ENCODE measurements at regions not wholly inside any gene's neighbourhood (a gene's known extent, or its start where the extent isn't known, plus 50 kb on each side); places are given as distances from the start of the nearest gene placed in this dataset.
A peak's percentile ranks its signal among the peaks of the same experiment; 100 is the strongest.

DNA sequence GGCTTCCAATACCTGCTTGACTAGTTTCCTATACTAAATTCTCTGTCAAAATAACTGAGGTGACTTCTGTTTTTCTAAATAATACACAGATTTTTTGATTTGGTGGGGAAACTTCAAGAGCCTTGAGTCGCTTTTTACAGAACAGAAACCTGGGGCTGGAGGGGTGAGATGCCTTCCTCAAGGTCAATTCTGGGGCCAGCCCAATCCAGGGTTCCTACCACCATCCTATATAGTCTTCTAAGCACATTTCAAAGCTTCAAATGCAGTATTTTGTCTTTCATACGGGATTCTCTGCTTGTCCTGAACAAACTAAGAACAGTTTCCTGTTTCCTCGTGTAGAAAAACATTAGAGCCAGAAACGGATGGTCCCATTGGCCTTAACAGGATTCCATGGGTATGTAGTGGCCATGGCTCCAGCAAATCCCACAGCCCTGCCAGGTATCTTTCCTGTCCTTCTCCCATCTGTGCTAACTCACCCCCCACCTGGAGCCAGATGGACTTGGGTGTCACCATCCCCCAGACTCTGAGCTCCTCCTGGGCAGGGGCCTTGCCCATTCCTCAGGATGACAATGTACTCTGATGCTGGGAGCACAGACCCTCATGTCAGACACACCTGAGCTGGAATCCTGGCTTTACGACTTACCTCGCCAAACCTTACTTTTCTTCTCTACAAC is 146.9 kb downstream of the KLF13 start:
- no peak for DNase-seq (ENCODE audit: low read depth)

DNA sequence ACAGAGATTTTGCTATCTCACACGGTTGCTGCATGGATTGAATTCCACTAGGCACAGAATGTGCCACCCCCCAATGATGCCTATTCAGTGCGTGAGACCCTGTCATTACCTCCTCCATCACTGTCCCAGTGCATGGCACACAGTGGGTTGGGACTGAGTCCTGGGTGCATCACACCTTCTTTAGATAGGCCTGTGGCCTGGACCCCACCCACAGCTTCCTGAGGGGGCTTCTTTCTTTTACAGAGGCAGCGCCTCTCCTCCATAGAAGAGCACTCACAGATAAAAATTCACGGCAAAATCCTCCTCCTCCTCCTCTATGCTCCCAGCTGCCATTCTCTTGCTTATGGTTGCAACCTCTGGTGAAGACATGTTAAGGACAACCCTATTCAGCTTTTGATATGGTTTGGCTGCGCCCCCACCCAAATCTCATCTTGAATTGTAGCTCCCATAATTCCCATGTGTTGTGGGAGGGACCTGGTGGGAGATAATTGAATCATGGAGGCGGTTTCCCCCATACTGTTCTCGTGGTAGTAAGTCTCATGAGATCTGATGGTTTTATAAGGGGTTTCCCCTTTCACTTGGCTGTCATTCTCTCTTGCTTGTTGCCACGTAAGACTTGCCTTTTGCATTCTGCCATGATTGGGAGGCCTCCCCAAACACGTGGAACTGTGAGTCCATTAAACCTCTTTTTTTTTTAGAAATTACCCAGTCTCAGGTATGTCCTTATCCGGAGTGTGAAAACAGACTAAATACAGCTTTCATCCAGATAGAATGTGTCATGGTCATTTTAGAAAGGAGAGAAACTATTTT is 147.6 kb downstream of the KLF13 start:
- DNase-seq (ENCODE audit: low read depth) = no peak

DNA sequence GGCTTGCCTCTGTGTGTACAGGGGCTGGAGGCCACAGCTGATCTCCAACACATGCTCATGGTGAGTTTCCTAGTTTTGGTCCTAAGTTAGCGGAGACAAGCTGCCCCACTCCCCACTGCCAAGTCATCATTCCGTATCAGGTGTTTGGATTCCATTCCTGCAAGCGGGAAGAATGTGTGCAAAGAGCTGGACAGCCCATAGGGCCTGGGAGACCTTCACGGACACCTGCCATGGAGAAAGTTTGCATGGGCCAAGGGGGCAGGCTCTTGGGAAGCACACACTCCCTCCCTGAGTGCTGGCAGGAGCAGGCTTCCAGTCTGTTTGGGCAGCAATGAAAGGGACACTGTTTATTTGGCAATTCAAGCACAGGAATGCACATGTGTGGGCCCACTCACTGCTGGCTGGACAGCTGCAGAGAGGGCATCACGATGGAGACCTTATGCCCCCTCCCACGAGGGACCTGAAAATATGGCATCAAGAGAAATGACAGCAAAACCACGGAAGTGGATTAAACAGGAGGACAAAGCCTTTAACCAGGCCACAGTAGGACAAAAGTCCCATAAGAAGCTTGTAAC is 149.7 kb downstream of the KLF13 start:
- DNase-seq (ENCODE audit: low read depth) = no peak

DNA sequence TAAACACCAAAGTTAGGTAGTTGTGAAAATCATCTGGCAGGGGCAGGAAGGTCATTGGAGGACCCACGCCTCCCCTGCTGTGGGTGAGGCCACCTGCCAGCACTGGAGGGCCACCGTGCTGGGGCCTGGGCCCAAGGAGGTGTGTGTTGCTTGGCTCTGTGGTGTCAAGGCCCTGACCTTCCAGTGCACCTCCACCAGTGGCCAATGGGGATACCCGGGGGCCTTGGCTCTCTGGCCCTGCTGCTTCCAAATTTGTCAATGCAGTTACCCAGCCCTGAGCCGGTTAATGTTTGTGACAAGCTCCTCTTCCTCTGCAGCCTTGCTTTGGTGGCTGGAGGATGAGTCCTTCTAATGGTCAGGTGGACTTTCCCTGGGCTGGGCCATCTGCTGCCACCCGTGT is 150.2 kb downstream of the KLF13 start:
- no peak for DNase-seq (ENCODE audit: low read depth)

DNA sequence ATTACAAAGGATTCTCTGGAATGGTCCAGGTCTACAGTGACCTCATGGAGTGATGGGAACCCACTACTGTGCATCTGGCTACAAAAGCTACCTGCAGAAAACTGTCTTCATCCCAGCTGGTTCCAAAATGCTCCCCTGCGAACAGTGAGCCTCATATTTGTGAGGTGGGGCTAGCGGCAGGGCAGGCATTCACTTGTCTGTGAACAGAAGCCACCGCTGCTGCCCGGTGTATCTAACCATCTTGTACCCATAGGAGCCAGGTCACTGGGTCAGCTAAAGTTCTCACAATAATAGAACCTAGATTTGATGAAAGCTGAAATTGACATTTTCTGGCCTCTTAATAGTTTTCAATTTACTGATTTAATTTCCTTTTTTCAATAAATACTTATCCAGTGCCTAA is 150.7 kb downstream of the KLF13 start:
- no peak for DNase-seq (ENCODE audit: low read depth)

DNA sequence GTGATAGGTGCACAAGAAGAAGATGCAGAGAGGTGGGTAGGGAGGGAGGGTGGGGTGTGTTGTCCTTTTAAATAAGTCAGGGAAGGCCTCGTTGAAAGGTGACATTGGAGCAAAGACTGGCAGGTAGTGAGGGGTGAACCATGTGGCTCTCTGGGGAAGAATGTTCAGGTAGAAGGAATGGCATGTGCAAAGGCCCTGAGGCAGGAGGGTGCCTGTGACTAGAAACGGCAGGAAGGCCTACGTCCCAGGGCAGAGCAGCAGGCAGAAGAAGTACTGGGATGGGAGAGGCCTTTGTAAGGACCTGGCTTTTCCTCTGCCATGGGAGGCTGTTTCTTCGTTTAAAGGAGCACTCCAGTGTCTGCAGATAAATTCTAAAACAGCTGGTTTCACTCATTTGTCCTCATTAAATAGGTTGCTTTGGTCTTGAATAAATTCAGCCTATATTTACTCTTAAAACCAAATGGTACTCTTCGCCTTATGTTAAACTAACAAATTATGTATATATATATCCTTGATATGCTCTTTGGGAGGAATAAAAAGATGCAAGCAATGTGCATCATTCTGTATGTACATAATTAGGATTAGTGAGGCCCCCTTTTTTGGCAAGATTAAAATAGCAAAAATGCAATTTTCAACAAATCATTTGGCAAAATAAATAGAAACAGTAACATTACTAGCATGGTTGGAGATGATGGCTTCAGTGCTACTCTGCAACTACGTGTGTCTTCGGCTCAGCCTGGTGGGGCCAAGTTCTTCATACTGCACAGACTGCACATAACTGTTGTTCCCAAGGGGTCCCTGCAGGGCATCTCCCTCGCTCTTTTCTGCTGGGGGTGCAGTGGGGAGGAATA is 151.4 kb downstream of the KLF13 start:
- no peak for DNase-seq (ENCODE audit: low read depth)

DNA sequence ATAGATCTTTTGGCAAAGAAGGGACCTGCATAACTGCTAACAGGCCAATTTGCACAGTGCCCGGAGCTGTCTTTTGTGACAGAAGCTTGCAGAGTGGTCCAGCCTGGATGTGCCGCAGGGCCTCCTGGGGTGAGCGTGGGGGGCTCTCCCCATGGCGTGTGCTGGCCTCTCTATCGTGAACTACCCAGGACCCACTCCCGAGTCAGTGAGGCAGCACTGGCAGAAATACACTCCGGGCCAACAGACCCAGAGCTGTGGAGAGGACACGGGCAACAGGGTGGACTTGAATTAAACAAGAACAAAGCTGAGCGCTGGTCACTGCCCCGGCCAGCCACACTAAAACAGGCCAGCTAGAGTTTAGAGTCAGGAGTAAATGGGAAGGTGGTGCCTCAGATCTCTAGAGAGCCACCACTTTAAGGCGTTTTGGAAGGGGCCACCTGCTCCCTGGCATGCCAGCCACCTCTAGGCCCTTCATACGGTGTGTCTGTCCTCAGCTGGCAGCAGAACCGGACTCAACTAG is 152.1 kb downstream of the KLF13 start:
- DNase-seq (ENCODE audit: low read depth) = no peak

DNA sequence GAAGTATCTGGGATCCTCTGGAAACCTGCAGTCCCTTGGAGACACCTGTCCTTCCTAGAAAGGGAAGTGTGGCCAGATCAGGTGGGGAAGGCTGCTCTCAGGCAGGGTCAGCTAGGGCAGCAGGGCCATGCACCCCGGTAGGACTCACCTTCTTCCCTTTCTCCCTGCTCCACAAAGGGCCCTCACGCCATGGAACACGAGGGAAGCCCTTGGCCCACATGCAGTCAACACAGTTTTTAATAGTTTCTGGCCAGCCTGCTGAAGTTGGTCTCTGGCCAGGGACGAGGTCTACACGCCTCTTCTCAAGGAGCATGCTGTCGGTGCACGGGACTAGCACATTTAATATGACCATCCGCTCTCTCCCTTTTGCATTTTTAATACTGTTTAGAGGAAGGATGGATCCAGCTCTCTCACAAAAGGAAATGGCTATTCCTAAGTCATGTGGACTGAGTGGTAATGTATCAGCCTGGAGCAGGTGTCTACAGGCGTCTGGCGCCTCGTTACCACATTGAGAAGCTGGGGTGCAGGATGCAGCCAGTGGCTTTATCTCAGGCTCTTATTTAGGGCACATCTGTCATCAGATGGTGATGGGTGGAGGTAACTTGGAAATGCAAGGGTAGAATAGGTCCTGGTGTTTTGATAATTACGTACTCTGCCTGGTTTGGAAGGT is 153.9 kb downstream of the KLF13 start:
- no peak for DNase-seq (ENCODE audit: low read depth)

DNA sequence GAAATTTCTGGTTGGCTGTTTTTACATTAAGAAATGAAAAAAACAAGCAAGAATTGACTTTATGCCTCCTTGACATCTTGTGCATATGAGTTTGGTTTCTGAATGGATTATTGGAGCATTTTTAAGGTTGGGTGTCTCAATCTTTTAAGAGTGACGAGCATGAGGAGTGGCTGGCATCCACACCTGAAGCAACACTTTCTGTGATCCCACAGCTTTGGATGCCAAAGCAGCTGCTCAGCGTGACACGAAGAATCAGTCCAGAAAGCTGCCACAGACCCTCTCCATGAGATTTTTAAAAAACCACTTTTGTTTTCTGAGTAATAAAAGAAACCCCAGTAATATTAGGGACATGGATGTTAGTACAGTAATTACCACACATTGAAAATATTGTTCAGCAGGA is 154.5 kb downstream of the KLF13 start:
- no peak for DNase-seq (ENCODE audit: low read depth)

DNA sequence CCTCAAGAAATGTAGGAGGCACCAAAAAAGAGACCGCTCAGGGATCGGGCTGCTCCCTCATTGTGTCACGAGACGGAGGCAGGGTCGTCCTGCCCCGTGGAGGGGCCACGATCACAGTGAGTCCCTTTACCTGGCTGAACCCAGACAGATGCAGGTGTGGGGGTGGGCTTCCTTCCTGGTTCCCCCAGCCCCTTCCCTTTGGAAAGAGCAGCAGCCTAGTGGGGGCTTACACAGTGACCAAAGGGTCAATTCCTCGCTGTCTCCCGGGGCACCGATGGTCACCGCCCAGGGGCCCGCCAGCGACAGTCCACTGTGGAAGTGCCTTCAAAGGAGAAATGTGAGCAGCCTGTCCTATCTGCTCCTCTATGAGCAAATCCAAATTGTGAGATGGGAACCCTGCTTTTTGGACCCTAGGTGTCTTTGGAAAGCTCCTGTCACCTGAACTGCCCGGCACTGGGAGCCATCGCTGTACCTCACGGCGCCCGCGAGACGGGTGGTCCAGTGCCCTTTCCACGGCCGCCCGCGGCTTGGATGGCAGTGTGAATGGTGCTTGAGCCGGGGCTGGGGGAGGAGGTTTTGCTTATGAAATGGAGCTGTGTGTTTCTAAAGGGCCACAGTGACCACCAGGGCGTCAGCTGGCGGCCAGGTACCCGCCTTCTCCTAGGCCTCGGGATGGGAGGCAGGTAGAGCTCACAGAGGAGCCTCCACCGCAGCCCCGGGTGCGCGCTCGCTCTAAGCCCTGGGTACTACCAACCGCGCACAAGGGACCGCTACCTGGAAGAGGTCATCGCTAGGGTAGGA is 155.7 kb downstream of the KLF13 start:
- no peak for DNase-seq (ENCODE audit: low read depth)

DNA sequence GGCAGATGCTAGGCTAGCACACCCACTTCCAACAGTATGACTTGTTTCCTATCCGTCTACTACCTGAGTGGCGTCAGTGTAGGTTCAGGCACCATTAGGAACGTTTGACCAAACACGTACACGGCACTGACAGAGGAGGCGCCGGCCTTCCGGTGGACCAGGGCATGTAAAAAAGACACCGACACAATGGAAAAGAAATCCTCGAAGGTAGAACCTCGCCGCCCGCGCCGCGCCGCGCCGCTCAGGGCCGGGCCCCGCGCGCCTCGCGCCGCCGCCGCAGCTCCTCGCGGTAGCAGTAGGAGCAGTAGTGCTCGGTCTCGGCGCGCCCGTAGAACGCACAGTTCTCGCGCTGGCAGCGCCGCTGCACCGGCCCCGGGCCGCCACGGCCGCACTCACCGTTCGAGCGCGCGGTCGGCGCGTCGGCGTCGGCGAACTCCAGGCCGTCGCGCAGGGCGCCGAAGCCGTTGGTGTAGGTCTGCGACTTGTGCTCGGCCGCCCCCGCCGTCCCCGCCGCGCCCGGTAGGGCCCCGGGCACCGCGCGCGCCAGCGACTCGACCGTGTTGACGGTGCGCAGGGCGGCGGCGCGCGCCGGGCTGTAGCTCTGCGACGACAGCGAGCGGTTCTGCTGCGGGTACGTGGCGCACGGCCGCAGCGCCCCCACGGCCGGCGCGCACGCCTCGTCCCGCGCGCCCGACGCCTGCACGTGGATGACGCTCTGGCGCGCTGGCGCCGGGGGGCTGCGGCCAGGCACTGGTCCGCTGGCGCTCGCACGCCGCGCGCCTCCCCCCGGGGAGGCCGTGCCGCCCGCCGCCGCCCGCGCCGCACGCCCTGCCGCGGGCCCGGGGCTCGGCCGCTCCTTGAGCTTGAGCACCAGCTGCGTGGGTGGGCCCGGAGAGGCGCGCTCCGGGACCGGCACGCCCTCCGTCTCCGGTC is 156.7 kb downstream of the KLF13 start:
- DNase-seq (ENCODE audit: low read depth) = peak; percentile 28

DNA sequence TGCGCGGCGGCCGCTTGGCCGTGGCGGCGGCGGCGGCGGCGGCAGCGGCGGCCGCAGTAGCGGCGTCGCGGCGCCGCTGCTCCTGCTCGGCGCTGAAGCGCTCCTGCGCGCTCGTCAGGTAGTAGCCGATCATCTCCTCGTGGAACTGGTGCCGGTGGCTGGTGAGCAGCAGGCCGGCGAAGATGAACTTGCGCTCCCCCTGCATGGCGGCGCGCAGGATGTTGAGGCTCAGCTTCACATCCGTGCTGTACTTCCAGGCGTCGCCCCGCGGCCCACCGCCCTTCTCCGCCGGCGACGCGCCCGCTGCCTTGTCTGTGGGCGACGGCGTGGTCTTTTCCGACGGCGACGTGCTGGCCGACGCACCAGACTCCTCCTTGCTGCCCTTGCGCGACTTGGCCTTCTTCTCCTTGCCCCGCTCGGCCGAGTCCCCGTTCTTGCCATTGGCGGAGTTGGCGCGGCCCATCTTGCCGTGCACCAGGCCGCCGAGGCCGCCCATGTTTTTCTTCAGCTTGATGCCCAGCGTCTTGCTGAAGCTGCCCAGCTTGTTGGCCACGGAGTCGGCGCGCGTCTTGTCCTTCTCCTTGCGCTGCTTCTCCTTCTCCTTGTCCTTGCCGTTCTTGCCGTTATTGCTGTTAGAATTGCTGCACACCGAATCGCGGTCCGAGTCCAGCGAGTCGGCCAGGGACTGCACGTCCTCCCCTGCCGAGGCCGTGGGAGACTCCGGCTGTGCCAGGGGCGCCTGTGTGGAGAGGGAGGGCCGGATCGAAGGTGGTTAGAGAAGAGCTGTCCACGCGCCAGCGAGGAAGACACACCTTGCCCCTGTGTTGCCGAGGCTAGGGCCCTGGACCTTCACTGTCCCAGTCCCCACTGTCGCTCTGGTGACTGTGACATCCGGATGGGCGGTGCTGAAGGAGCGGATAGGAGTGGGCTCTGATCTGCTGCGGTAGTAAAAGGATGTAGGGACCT is 157.6 kb downstream of the KLF13 start:
- peak; percentile 20 for DNase-seq (ENCODE audit: low read depth)

DNA sequence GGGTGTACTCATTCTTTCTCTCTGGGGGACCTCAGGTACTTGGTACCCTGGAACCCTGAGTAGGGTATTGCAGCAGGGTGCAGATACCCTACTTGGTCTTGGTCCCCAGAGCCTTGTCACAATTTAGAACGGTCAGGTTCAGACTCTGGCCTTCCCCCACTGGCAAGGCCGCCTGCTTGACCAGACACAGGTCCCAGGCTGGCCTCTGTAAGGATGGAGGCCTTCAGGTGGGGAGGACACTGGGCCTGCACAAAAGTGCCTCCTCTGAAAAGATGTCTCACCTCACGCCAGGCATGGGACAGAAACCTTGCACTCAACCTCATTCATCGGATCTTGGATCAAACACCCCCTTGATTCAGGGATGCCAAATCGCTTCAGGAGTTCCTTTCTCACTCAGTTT is 158.4 kb downstream of the KLF13 start:
- DNase-seq (ENCODE audit: low read depth) = no peak

DNA sequence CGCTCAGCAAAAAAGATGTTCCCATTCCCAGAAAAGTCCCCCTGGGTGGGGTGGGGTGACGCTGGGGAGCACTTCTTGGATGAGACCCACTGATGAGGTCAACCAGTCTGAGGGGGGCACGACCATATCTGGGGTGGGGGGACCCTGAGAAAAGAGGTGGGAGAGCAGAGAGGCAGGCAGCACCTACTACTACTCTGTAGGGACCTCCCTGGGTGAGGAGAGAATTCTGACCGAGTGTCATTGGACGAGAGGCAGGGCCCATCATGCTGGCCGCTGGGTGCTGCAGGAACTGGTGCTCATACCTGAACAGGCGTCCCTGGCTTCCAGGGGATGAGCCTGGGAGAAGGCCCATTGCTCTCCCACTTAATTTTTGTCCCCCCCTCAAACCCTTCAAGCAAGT is 158.8 kb downstream of the KLF13 start:
- no peak for DNase-seq (ENCODE audit: low read depth)

DNA sequence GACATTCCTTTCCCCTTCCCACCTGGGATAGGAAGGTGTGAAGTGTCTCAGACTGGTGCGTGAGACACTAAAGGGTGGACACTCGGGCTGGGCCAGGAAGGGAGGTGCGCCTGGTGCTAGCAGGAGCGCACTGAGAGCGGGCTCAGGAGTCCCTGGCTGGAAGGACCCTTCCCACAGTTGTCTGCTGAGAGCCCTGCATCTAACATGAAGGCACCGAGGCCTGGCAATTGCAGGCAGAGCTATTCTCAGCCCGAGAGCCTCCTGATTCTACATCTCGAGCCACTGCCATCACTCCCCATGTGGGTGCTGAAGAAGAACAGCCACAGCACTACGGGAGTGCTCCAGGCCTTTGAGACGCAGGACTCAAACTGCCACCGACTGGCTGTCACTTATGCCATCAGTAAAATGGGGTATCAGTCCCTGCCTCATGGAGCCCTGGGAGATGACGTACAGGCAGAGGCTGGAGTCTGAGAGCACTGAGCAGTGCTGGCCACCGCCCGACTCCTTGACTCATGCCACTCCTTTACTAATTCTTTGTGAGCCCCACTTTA is 159.4 kb downstream of the KLF13 start:
- DNase-seq (ENCODE audit: low read depth) = no peak

DNA sequence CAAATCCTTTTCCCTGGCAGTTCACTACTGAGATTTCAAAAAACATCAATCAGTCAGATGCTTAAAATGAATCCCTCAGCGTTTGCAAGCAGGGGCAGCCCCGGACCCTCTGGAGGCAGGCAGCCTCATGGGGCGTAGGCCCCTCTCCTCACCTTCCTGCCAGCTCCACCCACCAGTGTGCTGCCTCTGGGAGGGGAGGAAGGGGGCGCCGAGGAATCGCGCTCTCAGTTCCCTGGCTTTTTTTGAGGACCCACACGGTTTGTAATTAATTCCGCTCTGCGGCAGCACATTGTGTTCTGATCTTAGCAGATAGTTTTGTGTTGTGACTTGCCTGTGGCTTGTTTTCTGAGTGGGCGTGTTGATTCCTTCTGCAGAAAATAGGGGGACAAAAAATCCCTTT is 159.9 kb downstream of the KLF13 start:
- DNase-seq (ENCODE audit: low read depth) = no peak

DNA sequence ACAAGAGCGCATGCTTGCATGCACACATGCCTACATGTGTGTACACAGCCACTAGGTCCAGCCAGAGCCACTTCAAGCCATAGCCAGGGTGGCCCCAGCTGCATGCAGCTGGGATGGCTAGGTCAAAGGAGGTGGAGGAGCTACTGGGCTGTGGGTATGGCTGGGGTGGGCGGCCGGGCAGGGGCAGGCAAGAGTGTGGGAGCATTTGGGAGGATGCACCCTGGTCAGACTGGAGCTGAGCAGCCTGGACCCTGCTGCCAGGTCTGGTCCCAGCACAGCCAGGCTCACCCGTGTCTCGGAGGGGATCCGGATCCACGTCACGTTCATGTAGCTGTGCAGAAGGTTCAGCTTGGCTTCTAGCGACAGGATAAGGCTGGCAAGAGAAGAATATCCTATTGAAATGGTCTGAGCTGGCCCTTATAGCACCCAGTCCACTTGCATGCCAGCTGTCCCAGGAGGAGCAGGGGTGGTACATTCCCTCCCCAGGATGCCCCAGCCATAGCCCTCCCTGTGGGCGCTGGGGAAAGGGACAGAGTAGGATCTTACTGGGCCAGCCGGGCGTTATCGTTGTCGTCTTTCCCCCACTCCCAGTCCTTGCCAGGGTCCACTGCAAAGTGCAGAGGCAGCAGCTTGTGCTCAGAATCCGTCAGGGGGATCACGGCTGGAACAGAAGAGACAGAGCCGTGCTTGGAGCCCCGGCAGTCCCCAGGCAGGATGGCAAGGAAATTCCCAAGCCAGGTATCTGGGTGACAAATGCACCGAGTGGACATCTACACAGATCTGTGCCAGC is 160.5 kb downstream of the KLF13 start:
- no peak for DNase-seq (ENCODE audit: low read depth)

All from activated T-cell treated with anti-CD3 and anti-CD28 coated beads for 1 hour (primary cell).